ENCODE measurements at regions not wholly inside any gene's neighbourhood (a gene's known extent, or its start where the extent isn't known, plus 50 kb on each side); places are given as distances from the start of the nearest gene placed in this dataset.

- TF ChIP-seq CTCF (conservative IDR thresholded peaks at IDR 0.05; ENCODE audit: low read depth, low read length) = no peak
- TF ChIP-seq EZH2 (IDR thresholded peaks at IDR 0.05; ENCODE audit: borderline replicate concordance, low read depth, low read length, poor library complexity, severe bottlenecking) = no peak
Observed at GRCh38 chr14:105911006-105911847, 384.8 kb downstream of the TMEM121 start.
